HG02970 (cell line): ENCODE measurements at regions not wholly inside any gene's neighbourhood (a gene's known extent, or its start where the extent isn't known, plus 50 kb on each side); places are given as distances from the start of the nearest gene placed in this dataset.

Source experiments
- ATAC-seq: cut with Tn5 transposase; IDR thresholded peaks from one replicate; pipeline ENCODE4 v1.9.1; 2021; ENCODE audit warnings: mild to moderate bottlenecking, moderate library complexity, moderate number of reproducible peaks; ENCODE audit not compliant: unreplicated experiment, low FRiP score

DNA sequence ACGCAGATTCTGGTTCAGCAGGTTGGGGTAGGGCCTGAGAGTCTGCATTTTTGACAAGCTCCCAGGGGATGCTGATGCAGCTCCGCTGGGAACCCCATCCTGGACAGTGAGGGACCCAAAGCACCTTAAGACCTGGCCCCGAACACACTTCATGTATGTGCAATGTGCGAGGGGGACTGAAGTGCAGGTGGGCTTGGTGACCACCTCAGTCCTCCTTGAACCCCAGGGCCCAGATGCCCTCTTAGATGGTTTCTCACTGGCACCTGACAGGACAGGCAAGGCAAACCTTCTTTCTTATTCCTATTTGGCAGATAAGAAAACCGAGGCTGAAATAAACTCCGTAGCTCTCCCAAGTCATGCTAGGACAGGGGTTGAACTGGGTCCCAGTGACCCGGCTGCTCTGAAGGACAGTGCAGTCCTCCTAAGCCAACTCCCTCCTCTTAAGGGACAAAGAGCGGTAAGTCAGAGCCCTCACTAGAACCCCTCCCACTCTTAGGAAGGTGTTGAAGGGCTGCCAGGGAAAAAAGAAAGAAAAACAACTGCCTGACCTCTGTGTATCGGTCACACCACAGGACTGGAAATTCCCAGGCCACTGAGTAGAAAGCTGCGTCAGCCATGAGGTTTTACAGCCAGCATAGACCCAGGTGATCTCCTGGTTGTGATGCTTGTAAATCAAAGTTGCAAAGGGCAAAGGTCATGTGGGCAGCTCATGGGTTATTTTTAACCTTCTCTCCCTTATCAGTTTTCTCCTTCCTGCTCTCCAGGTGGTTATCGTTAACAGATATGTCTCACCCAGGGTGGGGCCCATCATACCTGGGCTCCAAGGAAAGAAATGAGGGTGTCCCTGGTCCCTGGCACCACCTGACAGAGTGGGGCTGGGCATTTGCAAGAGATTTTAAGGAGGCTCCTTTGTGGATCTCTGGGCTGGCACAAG lies 90.9 kb upstream of the SMNDC1 start:
- ATAC-seq, result no peak

DNA sequence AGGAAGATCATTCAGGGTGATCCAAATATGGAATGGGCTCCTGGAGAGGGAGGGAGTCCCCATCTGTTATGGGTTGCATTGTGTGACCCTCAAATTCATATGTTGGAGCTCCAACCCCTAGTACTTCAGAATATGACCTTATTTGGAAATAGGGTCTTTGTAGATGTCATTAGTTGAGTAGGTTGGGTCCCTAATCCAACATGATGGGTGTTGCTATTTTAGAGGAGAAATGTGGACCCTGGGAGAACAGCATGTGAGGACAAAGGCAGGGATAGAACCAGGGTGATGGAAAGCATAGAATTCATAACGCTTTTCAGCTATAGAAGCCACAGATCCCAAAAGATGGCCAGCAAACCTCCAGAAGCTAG lies 91.5 kb upstream of the SMNDC1 start:
- no peak for ATAC-seq

DNA sequence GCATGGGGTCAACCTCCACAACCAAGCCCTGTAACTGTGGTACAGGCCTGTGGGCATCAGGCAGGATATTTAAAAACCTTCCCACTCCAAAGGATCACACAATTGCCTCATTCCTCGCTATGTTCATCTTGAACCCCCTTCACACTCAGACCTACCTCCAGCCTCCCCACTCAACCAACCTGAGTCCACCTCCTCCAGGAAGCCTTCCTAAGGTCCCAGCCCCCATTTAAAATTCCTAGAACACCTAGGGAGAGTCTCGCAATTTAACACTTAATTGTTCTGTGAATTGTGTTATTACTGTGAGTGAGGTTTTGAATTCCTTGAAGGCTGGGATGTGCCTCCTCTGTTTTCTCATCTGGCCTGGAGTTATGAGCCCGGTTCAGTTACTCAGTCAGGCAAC lies 93.1 kb upstream of the SMNDC1 start:
- no peak for ATAC-seq

DNA sequence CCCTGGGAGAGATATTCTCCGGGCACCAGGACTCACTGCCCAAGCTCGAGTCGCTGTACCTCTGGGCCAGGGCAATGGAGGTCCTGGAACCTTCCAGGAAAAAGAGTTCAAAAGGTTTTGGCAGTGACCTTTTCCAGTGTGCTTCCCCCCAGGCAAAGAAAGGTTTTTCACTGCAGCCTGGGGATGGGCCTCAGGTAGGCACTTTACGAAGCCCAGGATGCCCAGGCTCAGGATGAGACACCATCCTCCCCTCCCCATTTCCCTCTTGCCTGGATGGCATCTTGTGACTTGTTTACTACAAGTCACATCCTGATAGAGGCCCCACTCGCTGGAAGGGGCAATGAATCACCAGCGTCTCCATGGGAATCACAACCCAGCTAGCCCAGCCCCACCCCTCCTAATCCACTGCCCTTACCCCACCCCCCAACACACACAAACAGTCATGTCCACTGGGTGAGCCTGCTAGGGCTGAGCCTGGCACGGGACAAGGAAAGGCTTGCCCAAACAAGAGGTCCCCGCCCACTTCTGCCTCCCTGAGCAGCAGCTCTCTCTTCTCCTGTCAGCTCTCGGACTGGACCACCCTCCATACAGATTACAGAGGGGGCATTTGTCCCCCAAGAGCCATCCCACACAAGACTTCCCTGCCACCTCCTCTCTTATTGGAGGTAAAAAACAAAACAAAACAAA lies 93.8 kb upstream of the SMNDC1 start:
- ATAC-seq, result no peak

DNA sequence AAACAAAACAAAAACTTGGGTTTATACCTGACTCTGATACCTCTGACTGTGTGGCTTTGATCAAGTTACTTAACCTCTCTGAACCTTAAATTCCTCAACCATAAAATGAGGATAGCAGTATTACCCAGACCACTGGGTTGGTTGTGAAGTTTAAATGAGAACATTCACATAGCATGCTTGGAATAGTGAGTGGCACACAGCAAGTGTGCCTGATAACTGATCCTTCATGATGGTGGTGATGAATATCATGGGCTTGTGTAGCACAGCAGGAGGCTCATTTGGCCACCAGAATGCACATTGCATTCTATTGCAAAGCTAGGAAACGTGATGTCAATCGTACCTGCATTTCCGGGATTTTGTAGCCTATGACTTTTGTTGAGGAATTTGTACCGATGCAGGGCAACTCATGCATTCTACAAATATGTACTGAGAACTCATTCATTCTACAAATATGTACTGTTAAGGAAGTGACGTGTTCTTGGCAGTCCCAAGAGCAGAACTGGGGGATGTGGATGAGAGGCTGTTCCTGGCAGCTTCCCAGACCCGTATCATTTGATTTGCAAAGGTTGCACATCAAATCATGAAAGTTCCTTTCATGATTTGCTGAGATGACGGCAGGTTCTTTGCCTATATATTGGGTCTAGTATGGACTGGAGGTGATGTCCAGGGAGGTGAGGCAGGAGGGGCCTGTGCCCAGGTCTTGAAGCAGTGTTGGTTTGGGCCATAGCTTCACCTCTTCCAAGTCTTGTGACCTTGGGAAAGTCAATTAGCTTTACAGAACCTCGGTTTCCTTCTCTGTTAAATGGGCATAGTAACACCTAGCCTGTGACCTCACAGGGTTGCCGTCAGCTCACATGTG lies 94.6 kb upstream of the SMNDC1 start:
- ATAC-seq, result no peak

DNA sequence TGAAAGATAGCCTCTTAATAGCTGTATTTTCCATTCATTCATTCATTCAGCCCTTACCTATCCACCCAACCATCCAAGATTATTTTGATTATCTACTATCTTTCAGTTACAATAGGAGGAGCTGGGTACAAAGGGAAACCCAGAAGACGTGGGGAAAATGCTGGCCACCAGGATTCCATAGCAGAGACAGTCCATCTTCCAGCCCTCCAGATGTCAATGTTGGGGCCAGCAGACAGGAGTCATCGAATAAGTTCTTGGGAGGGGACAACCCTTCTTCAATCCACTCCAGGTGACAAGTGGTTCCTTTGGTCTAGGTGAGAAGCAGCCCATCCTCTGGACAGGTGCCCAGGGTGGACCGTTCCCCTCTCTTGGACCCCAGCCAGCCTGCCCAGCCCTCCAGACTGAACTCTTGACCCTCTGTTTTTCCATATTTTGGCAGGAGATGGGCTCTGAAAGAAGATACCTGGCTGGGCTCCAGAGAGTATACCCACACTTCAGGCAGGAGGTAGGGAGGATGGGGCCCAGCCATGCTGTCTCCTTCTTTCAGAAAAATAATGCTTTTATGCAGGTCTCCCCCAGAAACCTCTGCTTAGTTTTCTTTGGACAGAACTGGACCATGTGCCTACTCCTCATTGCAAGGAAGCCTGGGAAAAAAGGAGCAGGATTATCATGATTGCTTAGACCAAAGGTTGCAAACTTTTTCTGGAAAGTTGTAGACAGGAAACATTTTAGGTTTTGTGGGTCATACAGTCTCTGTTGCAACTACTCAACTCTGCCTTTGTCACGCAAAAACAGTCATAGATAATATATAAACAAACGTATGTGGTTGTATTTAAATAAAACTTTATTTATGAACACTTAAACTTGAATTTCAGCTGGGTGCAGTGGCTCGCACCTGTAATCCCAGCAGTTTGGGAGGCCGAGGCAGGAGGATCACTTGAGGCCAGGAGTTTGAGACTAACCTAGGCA lies 95.5 kb upstream of the SMNDC1 start:
- no peak for ATAC-seq

DNA sequence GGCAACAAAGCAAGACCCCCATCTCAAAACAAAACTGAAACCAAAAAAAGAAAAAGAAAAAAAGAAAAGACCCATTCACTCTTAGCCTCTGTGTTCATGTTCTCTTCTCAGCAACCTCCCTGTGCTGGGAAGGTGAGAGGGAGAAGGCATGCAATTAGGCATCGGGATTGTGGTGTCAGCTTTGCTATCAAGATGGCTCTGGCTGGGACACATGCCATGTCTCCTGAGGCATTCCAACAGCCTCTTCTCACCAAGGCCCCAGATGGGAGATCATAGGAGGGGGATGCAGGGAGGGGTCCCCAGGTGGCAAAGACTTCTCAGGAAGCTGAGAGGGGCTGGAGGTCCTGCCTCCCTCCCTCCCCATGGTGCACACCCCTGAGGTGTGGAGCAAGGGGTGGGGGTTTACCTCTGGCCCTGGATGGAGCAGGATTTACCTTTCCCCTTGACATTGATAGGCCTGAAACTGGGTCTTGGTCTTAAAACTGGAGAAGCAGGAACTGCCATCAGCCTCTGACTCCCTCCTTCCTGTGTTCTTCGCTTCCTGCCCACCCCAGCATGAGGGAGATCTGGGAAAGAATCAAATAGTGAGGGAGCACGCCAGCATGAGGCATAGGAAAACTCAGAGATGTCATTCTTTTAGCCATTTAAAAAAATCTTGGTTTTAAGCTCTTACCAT lies 96.2 kb upstream of the DUSP5 start:
- no peak for ATAC-seq

DNA sequence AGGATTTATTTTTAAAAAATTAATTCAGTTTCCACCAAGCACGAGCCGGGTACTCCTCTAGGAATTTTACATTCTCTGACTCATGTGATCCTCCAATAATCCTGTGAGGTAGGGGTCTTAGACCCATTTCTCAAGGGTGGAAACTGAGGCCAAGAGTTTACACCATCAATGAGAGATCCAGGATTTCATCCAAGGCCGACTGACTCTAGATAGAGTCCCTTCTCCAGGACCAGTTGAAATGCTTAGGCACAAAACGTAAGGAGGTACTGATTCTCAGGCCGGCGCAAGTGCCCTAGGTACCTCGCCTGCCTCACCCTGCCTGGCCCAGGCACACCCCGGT lies 95.7 kb upstream of the DUSP5 start:
- ATAC-seq, result no peak

DNA sequence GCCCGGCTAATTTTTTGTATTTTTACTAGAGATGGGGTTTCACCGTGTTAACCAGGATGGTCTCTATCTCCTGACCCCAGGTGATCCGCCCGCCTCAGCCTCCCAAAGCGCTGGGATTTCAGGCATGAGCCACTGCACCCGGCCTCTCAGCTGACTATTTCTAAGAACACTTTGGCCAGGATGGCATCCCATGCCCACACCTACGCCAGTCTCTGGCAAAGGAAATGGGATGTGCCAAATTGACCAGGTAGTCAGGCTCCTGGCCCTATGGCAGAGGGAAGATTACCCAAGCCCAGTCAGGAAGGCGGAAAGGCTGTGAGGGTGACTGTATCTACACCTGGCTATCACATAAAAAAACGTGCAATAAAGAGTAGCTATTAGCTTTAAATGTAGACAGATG lies 94.1 kb upstream of the DUSP5 start:
- no peak for ATAC-seq

DNA sequence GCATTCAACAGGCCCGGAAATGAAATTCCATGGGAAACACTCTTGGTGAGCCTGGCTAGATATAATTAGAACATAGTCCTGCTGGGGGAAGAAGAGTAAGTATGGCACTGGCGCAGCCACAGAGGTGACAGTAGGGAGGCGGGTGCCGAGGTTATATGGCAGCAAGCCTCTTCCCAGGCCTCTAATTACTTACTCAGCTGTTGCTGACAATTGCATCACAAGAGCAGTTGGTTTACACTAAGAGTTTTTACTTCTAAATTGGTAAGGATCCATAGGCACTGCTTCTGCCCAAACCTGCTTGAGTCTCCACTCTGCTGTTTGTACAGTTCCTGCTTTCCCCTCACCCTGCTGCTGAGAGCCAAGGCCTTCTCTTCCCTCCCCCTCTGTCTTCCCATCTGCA lies 93.3 kb upstream of the DUSP5 start:
- no peak for ATAC-seq

DNA sequence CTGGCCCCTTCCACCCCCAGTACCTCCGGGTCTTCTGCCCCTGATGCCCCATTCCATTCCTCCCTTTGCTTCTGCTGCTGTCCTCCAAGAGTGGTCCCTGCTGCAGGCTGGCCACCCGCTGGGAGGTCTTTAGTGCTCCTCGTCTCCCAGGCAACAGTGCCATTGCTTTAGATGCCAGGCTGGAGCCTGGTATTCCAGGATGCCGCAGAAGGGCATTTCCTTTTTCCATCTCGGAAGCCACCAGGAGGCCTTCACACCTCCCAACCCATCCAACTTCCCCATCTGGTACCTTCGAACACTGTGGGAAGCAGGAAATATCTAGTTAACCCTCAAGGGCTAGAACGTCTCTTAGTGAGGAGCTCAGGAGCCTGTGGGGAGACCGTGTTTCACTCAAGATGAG lies 92.9 kb upstream of the DUSP5 start:
- ATAC-seq, result no peak

DNA sequence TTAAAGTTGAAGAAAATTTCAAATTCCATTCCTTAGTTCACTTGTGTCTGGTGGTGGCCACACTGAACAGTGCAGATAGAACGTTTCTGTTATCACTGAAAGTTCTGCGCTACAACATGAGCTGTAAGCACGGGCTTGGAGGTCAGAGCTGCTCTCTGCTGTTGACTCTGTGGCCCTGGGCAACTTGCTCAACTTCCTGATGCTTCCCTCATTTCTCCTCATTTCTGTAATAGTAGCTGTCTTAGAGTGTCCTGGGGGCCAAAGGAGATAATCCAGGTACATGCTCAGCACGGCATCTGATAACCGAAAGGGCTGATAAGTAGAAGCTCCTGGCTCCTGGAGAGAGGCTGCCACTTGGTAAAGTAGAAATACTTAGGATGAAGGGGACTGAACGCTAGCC lies 92.3 kb upstream of the DUSP5 start:
- ATAC-seq, result no peak

DNA sequence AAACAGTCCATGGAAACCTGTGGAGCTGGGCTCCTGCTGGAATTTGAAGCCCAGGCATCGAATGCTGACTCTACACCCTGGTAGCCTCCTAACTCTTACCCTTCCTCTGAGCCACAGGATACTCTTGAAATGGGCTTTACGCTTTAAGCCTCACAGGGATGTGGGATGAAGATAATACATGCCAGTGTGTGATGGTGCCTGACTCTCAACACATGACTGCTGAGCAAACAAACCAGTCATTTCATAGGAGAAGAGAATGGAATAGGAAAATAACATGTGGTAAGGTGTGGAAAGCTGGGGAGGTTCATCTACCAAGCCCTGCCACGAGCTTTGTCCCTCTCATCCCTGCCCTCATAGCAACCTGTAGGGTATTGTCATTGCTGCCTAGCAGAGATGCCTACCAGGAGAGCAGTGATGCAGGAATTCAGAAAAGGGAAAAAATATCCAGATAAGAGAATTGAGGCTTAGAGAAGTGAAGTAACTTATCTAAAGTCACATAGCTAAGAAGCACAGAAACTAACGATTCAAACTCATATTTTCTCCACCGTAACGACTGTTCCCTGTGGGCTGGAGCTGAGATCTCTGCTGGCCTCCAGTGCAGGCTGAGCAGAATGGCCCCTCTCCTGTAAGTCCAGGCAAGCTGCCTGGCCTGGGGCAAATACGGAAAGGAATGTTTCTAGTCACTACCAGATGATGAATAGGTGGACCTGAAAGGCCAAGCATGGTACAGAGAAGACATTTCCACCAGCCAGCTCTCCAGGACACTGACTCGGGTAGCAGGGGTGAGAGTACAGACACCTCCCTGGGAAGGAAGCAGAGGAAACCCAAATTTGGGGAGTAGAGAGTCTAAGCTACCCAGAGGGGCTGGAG lies 90.2 kb upstream of the DUSP5 start:
- ATAC-seq, result no peak

DNA sequence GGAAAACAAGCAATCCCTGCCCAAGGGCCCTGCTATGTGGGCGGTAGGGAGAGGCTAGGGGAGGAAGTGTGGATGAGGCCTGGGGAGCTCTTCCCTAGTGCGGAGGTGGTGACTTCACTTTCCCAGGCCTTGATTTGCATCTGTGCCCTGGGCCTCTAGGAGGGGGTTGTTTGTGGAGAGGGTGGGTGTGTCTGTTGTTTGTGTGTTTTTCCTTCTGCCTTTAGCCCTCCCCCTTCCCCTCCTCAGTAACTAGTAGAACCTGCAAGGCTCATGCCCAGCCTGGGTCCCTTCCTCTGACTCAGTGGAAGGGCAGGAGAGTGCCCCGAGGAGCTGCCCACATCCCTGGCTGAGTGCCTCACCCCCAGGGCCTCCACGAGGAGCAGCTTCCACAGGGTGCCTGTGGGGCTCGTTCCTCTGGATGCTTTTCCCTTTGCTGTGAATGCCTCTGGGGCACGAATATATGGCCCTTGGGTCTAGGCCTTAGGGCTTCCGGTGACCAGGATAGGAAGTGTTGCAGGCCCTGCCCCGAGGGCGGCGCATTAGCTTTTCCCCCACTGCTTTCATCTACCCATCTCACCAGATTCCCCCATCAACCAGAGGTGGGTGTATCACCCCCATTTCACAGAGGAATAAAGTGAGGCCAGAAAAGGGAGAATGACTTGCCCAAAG lies 89.4 kb upstream of the DUSP5 start:
- ATAC-seq, result no peak

DNA sequence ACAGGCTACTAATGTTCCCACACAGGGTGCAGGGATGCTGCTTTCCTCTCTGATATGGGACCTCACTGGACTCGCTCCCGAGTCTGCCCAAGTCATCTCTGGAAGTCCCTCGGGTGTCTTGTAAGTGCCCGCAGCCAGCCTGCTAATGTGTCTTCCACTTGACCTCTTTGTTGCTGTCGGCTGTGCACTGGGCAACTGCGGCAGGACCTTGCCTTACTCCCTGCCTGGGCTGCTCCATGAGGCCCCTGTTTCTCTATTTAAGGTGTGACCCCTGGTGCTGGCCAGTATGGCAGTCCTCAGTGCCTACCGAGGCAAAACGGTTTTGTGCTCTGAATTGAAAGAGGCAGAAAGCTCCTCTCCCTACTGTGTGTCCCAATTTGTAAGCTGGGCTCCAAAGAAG lies 88.8 kb upstream of the DUSP5 start:
- no peak for ATAC-seq

DNA sequence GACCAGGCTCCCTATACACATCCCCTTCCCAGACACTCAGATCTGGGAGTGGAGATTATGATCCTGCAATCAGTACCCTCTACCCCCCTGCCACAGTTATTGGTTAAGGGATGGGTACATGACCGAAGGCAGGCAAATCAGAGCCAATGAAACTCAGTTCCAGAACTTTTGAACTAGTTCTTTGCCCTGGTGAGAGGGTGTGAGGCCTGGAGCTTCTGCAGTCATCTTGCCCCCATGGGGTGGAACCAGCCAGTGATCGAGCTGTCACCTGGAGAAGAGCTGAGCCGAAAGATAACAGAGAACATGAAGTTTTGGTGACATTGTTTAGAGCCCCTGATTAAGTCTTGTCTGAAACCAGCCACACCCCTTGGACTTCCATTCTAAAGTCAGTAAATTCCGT lies 88.2 kb upstream of the DUSP5 start:
- ATAC-seq, result no peak

DNA sequence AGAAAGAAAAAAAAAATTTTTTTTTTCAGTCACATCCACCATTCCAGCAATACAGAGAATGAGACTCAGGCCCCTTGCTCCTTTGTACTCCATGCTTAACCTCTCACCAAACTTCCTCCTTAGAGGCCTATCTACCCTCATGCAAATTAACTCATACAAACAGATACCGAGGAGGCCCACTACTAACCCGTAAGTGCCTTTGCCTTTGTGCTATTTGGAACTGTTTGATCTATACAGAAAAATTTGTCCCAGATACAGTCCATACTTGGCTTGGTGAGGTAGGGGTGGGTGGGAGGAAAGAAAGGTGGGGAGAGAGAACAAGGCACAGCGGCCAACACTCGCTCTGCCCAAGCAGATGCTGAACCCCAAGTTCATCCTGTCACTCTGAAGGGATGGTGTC lies 87.8 kb upstream of the DUSP5 start:
- ATAC-seq, result no peak
